Keratinocyte (primary cell): ENCODE measurements at regions not wholly inside any gene's neighbourhood (a gene's known extent, or its start where the extent isn't known, plus 50 kb on each side); places are given as distances from the start of the nearest gene placed in this dataset.

Source experiments
- DNase-seq: peaks from one replicate; pipeline ENCODE4 v3.0.0-alpha.2; 2011; ENCODE audit warnings: low read depth, missing footprints, low spot score
- FAIRE-seq: peaks from 2 replicates; lab custom pipeline; 2011; peaks lifted over from hg19 to GRCh38; lab: Jason Lieb, UNC
- H2AFZ ChIP-seq: 2 replicates; pipeline ENCODE4 v1.6.0; 2012; ENCODE audit warnings: low read length, control low read depth, inconsistent platforms; ENCODE audit not compliant: control insufficient read depth
- H3K27ac ChIP-seq: 2 replicates; pipeline ENCODE4 v1.5.1; 2011; ENCODE audit warnings: low read length; ENCODE audit not compliant: control insufficient read depth, insufficient read depth
- H3K27me3 ChIP-seq: 3 replicates; pipeline ENCODE4 v1.6.0; 2011; ENCODE audit warnings: low read length; ENCODE audit not compliant: control insufficient read depth, insufficient read depth; ENCODE audit errors: extremely low read depth
- H3K36me3 ChIP-seq, 2 experiments: 2 replicates in 1 of 2; 3 replicates in 1 of 2; pipeline ENCODE4 v1.5.1; 2011; ENCODE audit warnings: low read length in 2 of 2, mild to moderate bottlenecking in 1 of 2; ENCODE audit not compliant: control insufficient read depth in 2 of 2, insufficient read depth in 2 of 2; ENCODE audit errors: extremely low read depth in 1 of 2
- H3K4me1 ChIP-seq: 3 replicates; pipeline ENCODE4 v1.5.1; 2011; ENCODE audit warnings: low read length; ENCODE audit not compliant: control insufficient read depth, insufficient read depth; ENCODE audit errors: extremely low read depth
- H3K4me2 ChIP-seq: 3 replicates; pipeline ENCODE4 v1.6.0; 2011; ENCODE audit warnings: low read depth, low read length; ENCODE audit not compliant: control insufficient read depth, insufficient read depth; ENCODE audit errors: extremely low read depth
- H3K4me3 ChIP-seq, 3 experiments: fragments of 200-600 bp in 1 of 3; sonication (generic) in 1 of 3; 2 replicates in 2 of 3; 3 replicates in 1 of 3; pipeline ENCODE4 v1.5.1; 2011 to 2016; ENCODE audit warnings: low read length in 3 of 3, mild to moderate bottlenecking in 3 of 3, control low read depth in 2 of 3, inconsistent platforms in 1 of 3, low read depth in 1 of 3, mixed read lengths in 1 of 3, mixed run types in 1 of 3, moderate library complexity in 1 of 3; ENCODE audit not compliant: control insufficient read depth in 2 of 3, insufficient read depth in 2 of 3; ENCODE audit errors: extremely low read depth in 1 of 3
- H3K79me2 ChIP-seq: 2 replicates; pipeline ENCODE4 v1.6.0; 2012; ENCODE audit warnings: low read length; ENCODE audit not compliant: control insufficient read depth, insufficient read depth
- H3K9ac ChIP-seq: 3 replicates; pipeline ENCODE4 v1.6.0; 2011; ENCODE audit warnings: low read length; ENCODE audit not compliant: control insufficient read depth, insufficient read depth; ENCODE audit errors: extremely low read depth
- H3K9me1 ChIP-seq: 3 replicates; pipeline ENCODE4 v1.6.0; 2011; ENCODE audit warnings: low read length; ENCODE audit not compliant: control insufficient read depth, insufficient read depth; ENCODE audit errors: extremely low read depth
- H3K9me3 ChIP-seq: 2 replicates; pipeline ENCODE4 v1.5.1; 2012; ENCODE audit warnings: low read depth, low read length; ENCODE audit not compliant: control insufficient read depth
- H4K20me1 ChIP-seq: 3 replicates; pipeline ENCODE4 v1.6.0; 2011; ENCODE audit warnings: low read length; ENCODE audit not compliant: control insufficient read depth, insufficient read depth; ENCODE audit errors: extremely low read depth
- EZH2 ChIP-seq: IDR thresholded peaks from one replicate; pipeline ENCODE4 v1.6.1; 2012; ENCODE audit warnings: inconsistent platforms, mild to moderate bottlenecking, low read length, moderate library complexity
- dilution Hi-C: fragments of 300-500 bp; cut with MboI; formaldehyde crosslinking; loops from one replicate; pipeline ENCODE4 v1.7.0; 2020; ENCODE audit warnings: low sequenced_read_pairs; ENCODE audit not compliant: extremely low pct_ligation_motif_present
- TF ChIP-seq, protein P1 (sequence below), 3 experiments: IDR thresholded peaks in 1 of 3; conservative IDR thresholded peaks in 1 of 3; optimal IDR thresholded peaks in 1 of 3; 2 replicates in 2 of 3; 3 replicates in 1 of 3; pipeline versions ENCODE3 to v1.5.1; 2011; ENCODE audit warnings: low read length in 3 of 3, mild to moderate bottlenecking in 3 of 3, moderate library complexity in 2 of 3, control low read depth in 1 of 3, inconsistent platforms in 1 of 3; ENCODE audit not compliant: insufficient read depth in 2 of 3; ENCODE audit errors: extremely low read depth in 1 of 3

- Histone ChIP-seq H2AFZ (no peak overlapping the region), H3K9me1 (no peaks in the 10 kb centered on the region), H3K27ac (no peak overlapping the region), H3K4me1 (no peaks in the 10 kb centered on the region), H3K4me2 (no peak overlapping the region), H3K79me2 (no peaks in the 10 kb centered on the region), H3K4me3 (no peak overlapping the region), H4K20me1 (no peaks in the 10 kb centered on the region), H3K9me3 (no peaks in the 10 kb centered on the region), H3K36me3 (no peaks in the 10 kb centered on the region), H3K9ac (no peak overlapping the region), H3K27me3 (peaks cover 13% of the 10 kb centered on the region)
- FAIRE-seq (no peak), DNase-seq (no peak)
- dilution Hi-C loops: no loop called here
- TF ChIP-seq, protein P1, sequence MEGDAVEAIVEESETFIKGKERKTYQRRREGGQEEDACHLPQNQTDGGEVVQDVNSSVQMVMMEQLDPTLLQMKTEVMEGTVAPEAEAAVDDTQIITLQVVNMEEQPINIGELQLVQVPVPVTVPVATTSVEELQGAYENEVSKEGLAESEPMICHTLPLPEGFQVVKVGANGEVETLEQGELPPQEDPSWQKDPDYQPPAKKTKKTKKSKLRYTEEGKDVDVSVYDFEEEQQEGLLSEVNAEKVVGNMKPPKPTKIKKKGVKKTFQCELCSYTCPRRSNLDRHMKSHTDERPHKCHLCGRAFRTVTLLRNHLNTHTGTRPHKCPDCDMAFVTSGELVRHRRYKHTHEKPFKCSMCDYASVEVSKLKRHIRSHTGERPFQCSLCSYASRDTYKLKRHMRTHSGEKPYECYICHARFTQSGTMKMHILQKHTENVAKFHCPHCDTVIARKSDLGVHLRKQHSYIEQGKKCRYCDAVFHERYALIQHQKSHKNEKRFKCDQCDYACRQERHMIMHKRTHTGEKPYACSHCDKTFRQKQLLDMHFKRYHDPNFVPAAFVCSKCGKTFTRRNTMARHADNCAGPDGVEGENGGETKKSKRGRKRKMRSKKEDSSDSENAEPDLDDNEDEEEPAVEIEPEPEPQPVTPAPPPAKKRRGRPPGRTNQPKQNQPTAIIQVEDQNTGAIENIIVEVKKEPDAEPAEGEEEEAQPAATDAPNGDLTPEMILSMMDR (optimal IDR thresholded peaks at IDR 0.05 in 1 of 3, IDR thresholded peaks at IDR 0.05 in 1 of 3, conservative IDR thresholded peaks at IDR 0.05 in 1 of 3; ENCODE audit: extremely low read depth in 1 of 3, insufficient read depth in 2 of 3, low read length in 3 of 3): no peak
- TF ChIP-seq EZH2: peak; percentile 20
These were observed 65.0 kb downstream of the NOL4 start for GRCh38 chr18:34159691-34160185.

- peaks cover 13% of the 10 kb centered on the region for H3K27me3 ChIP-seq
- H3K36me3 ChIP-seq: no peaks in the 10 kb centered on the region
- H3K4me3 ChIP-seq: no peak overlapping the region
- no peak overlapping the region for H3K27ac ChIP-seq
- no peaks in the 10 kb centered on the region for H3K4me1 ChIP-seq
- DNase-seq (no peak), FAIRE-seq (no peak)
- TF ChIP-seq, protein P1 (optimal IDR thresholded peaks at IDR 0.05 in 1 of 3, IDR thresholded peaks at IDR 0.05 in 1 of 3, conservative IDR thresholded peaks at IDR 0.05 in 1 of 3; ENCODE audit: extremely low read depth in 1 of 3, insufficient read depth in 2 of 3, low read length in 3 of 3): no peak
- TF ChIP-seq EZH2: peak; percentile 90
- no peaks in the 10 kb centered on the region for H4K20me1 ChIP-seq
- no peak overlapping the region for H3K9ac ChIP-seq
- peak overlapping the region; percentile 15 for H2AFZ ChIP-seq
- no peaks in the 10 kb centered on the region for H3K9me1 ChIP-seq
- no peaks in the 10 kb centered on the region for H3K9me3 ChIP-seq
- dilution Hi-C loops: no loop called here
- H3K79me2 ChIP-seq: no peaks in the 10 kb centered on the region
- H3K4me2 ChIP-seq: no peak overlapping the region
These were observed 65.6 kb downstream of the NOL4 start for GRCh38 chr18:34158881-34159690.
